Hepatocyte (in vitro differentiated cells): ENCODE measurements at regions not wholly inside any gene's neighbourhood (a gene's known extent, or its start where the extent isn't known, plus 50 kb on each side); places are given as distances from the start of the nearest gene placed in this dataset.

Experiments used
- DNase-seq: peaks from one replicate; pipeline ENCODE4 v3.0.0-alpha.2; 2016; ENCODE audit warnings: low spot score
- H2AFZ ChIP-seq: fragments of 200-600 bp; sonication (generic); 2 replicates; pipeline ENCODE4 v1.6.0; 2016; ENCODE audit warnings: antibody characterized with exemption, mild to moderate bottlenecking
- H3K27ac ChIP-seq: fragments of 200-600 bp; sonication (generic); 2 replicates; pipeline ENCODE4 v1.5.1; 2016; ENCODE audit warnings: mild to moderate bottlenecking
- H3K27me3 ChIP-seq: fragments of 200-600 bp; sonication (generic); 2 replicates; pipeline ENCODE4 v1.6.1; 2016
- H3K36me3 ChIP-seq: fragments of 200-600 bp; sonication (generic); replicated peaks from 2 replicates; pipeline ENCODE4 v1.5.1; 2016; ENCODE audit warnings: low read depth; ENCODE audit not compliant: insufficient read depth
- H3K4me1 ChIP-seq: fragments of 200-600 bp; sonication (generic); 2 replicates; pipeline ENCODE4 v1.5.1; 2016; ENCODE audit warnings: mild to moderate bottlenecking, moderate library complexity; ENCODE audit not compliant: insufficient read depth
- H3K4me2 ChIP-seq: fragments of 200-600 bp; sonication (generic); 2 replicates; pipeline ENCODE4 v1.6.0; 2016
- H3K4me3 ChIP-seq: fragments of 200-600 bp; sonication (generic); 2 replicates; pipeline ENCODE4 v1.5.1; 2016; ENCODE audit warnings: mild to moderate bottlenecking
- H3K79me2 ChIP-seq: fragments of 200-600 bp; sonication (generic); 2 replicates; pipeline ENCODE4 v1.6.0; 2017; ENCODE audit warnings: mild to moderate bottlenecking
- H3K9me2 ChIP-seq: fragments of 200-600 bp; sonication (generic); replicated peaks from 2 replicates; pipeline ENCODE4 v1.6.0; 2017; ENCODE audit warnings: mild to moderate bottlenecking; ENCODE audit not compliant: insufficient read depth
- H3K9me3 ChIP-seq: fragments of 200-600 bp; sonication (generic); 2 replicates; pipeline ENCODE4 v1.5.1; 2016; ENCODE audit warnings: low read depth, mild to moderate bottlenecking
- H4K20me1 ChIP-seq: fragments of 200-600 bp; sonication (generic); 2 replicates; pipeline ENCODE4 v1.6.0; 2016; ENCODE audit warnings: mild to moderate bottlenecking; ENCODE audit not compliant: insufficient read depth, poor library complexity, severe bottlenecking
- EZH2 ChIP-seq: fragments of 200-600 bp; sonication (generic); IDR thresholded peaks from 2 replicates; pipeline ENCODE4 v1.6.1; 2016; ENCODE audit warnings: antibody characterized with exemption, mild to moderate bottlenecking, borderline replicate concordance
- EZH2phosphoT487 ChIP-seq: fragments of 200-600 bp; sonication (generic); IDR thresholded peaks from one replicate; pipeline ENCODE4 v1.6.1; 2018; ENCODE audit warnings: antibody characterized with exemption, mild to moderate bottlenecking, low read depth, moderate library complexity; ENCODE audit not compliant: unreplicated experiment, severe bottlenecking
- WGBS: methylation state at CpG from one replicate; pipeline ENCODE4 v1.1.6; 2016; ENCODE audit warnings: low lambda C conversion rate; ENCODE audit errors: missing lambda C conversion rate; 5-methylcytosine and 5-hydroxymethylcytosine counted together
- TF ChIP-seq, protein P1 (sequence below): fragments of 200-600 bp; sonication (generic); IDR thresholded peaks from 2 replicates; pipeline ENCODE4 v1.5.1; 2016; ENCODE audit warnings: antibody characterized with exemption, mild to moderate bottlenecking; ENCODE audit not compliant: poor library complexity

DNA sequence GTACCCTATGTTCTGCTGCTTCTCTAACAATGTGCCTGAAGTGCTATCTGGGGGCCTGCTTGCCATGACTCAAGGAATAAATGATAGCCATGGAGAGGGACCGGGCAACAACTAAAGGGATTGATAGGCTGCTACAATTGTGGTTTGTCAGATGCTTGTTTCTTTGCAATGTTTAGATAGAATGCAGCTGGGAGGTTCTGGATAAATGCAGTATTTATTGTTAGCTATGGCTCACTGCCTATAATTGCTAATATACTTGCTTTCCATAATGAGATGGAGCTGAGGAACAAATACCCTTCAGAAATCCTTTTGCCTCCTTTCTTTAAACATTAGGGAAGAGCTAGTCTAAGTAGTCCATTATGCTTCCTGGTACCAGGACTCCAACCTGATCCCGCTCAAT is 575.2 kb upstream of the SYNCRIP start:
- H3K4me2 ChIP-seq, result no peak overlapping the region
- H3K4me3 ChIP-seq, result no peak overlapping the region
- no peaks in the 10 kb centered on the region for H3K79me2 ChIP-seq
- no peaks in the 10 kb centered on the region for H3K9me2 ChIP-seq
- no peaks in the 10 kb centered on the region for H4K20me1 ChIP-seq
- no peaks in the 10 kb centered on the region for H3K9me3 ChIP-seq
- H3K27ac ChIP-seq, result no peak overlapping the region
- H3K4me1 ChIP-seq, result no peaks in the 10 kb centered on the region
- 55% methylated on average over 2 of the region's 2 CpGs for WGBS
- H2AFZ ChIP-seq, result no peak overlapping the region
- no peaks in the 10 kb centered on the region for H3K36me3 ChIP-seq
- DNase-seq, result no peak
- no peak for TF ChIP-seq EZH2
- TF ChIP-seq, protein P1, sequence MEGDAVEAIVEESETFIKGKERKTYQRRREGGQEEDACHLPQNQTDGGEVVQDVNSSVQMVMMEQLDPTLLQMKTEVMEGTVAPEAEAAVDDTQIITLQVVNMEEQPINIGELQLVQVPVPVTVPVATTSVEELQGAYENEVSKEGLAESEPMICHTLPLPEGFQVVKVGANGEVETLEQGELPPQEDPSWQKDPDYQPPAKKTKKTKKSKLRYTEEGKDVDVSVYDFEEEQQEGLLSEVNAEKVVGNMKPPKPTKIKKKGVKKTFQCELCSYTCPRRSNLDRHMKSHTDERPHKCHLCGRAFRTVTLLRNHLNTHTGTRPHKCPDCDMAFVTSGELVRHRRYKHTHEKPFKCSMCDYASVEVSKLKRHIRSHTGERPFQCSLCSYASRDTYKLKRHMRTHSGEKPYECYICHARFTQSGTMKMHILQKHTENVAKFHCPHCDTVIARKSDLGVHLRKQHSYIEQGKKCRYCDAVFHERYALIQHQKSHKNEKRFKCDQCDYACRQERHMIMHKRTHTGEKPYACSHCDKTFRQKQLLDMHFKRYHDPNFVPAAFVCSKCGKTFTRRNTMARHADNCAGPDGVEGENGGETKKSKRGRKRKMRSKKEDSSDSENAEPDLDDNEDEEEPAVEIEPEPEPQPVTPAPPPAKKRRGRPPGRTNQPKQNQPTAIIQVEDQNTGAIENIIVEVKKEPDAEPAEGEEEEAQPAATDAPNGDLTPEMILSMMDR, result no peak
- no peak for TF ChIP-seq EZH2phosphoT487
- H3K27me3 ChIP-seq, result no peaks in the 10 kb centered on the region

DNA sequence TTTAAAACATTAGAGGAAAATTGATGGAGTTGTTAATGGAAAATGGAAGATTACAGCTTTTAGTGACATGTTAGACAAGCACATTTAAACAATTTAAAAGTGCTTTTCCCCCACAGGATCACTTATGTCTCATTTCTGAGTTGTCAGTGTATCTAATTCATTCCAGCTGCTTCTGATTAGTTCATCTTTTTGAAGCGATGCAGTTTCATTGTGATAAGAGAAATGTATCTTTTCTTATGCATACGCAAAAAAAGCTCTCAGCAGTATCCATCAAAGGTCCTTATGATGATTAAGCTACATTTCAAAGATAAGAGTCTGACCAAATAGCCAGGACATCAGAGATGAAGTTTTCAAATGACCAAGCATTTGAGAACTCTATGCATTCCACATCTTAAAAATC is 572.6 kb upstream of the SYNCRIP start:
- Histone ChIP-seq H3K4me2 (no peak overlapping the region), H3K36me3 (no peaks in the 10 kb centered on the region), H3K27me3 (no peaks in the 10 kb centered on the region), H3K27ac (no peak overlapping the region), H3K9me2 (no peaks in the 10 kb centered on the region), H3K4me1 (no peaks in the 10 kb centered on the region), H3K9me3 (no peaks in the 10 kb centered on the region), H2AFZ (no peak overlapping the region), H4K20me1 (no peaks in the 10 kb centered on the region), H3K79me2 (no peaks in the 10 kb centered on the region), H3K4me3 (no peak overlapping the region)
- WGBS, result 70% methylated on average over 2 of the region's 2 CpGs
- no peak for TF ChIP-seq EZH2phosphoT487
- no peak for TF ChIP-seq EZH2
- TF ChIP-seq, protein P1, result no peak
- no peak for DNase-seq

GRCh38 chr6:86205980-86206379 is 563.3 kb upstream of the SYNCRIP start:
- H3K4me3 ChIP-seq, result no peak overlapping the region
- 95% methylated on average over 10 of the region's 10 CpGs for WGBS

DNA sequence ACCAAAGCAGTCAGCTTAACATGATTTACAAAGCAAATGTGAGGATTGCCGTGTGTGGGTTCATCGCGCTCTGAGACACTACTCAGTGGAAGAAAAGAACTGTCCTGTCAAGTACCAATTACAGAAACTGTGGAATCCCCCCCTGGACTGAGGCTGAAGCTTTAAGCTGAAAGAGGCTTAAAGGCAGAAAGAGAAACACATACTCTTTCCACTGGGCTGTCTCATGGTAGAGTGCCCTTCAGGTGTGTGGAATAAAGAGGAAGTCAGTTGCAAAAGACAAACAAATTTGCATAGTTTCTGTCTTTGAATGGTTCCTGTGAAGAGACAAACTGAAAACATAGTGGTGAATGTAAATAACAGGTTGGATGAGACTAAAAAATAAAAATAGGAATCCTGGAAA is 560.4 kb upstream of the SYNCRIP start:
- Histone ChIP-seq H3K27ac (no peak overlapping the region), H3K36me3 (no peaks in the 10 kb centered on the region), H3K4me3 (no peak overlapping the region), H3K4me2 (no peak overlapping the region), H4K20me1 (no peaks in the 10 kb centered on the region), H3K9me2 (no peaks in the 10 kb centered on the region), H3K4me1 (no peaks in the 10 kb centered on the region), H3K27me3 (no peaks in the 10 kb centered on the region), H3K79me2 (no peaks in the 10 kb centered on the region), H3K9me3 (no peaks in the 10 kb centered on the region), H2AFZ (no peak overlapping the region)
- TF ChIP-seq EZH2phosphoT487, result no peak
- TF ChIP-seq EZH2, result no peak
- TF ChIP-seq, protein P1, result no peak
- no peak for DNase-seq
- WGBS, result 77% methylated on average over 3 of the region's 3 CpGs

More at GRCh38 chr6:86205980-86206379, 563.3 kb upstream of the SYNCRIP start:
- Histone ChIP-seq H3K36me3 (no peaks in the 10 kb centered on the region), H3K27ac (no peak overlapping the region), H3K9me3 (no peaks in the 10 kb centered on the region), H3K4me2 (no peak overlapping the region), H3K4me1 (no peaks in the 10 kb centered on the region), H2AFZ (no peak overlapping the region), H4K20me1 (no peaks in the 10 kb centered on the region), H3K27me3 (no peaks in the 10 kb centered on the region), H3K9me2 (no peaks in the 10 kb centered on the region), H3K79me2 (no peaks in the 10 kb centered on the region)
- no peak for TF ChIP-seq EZH2phosphoT487
- no peak for DNase-seq
